Left lung (tissue), 4 donors: ENCODE measurements at regions not wholly inside any gene's neighbourhood (a gene's known extent, or its start where the extent isn't known, plus 50 kb on each side); places are given as distances from the start of the nearest gene placed in this dataset.
A peak's percentile ranks its signal among the peaks of the same experiment; 100 is the strongest.

Experiments used
- ATAC-seq: fragments of 200-7000 bp; cut with Tn5 transposase; one replicate; pipeline ENCODE4 v1.9.1; 2020; ENCODE audit warnings: moderate library complexity
- DNase-seq, 4 donors: peaks; one replicate each; pipeline ENCODE4 v3.0.0-alpha.2; 2013 to 2020
- H3K27ac ChIP-seq, 2 donors: fragments of 200-600 bp; sonication (generic) in 1 of 2; one replicate each; pipeline versions ENCODE4 v1.5.0 to v1.8.0; 2020 to 2021
- H3K27me3 ChIP-seq, 2 donors: fragments of 200-600 bp; sonication (generic) in 1 of 2; one replicate each; pipeline versions ENCODE4 v1.5.0 to v1.8.0; 2020 to 2021
- H3K36me3 ChIP-seq, 2 donors: fragments of 200-600 bp; sonication (generic) in 1 of 2; one replicate each; pipeline versions ENCODE4 v1.5.0 to v1.8.0; 2020 to 2021
- H3K4me1 ChIP-seq, 2 donors: fragments of 200-600 bp; one replicate each; pipeline ENCODE4 v1.8.0; 2021
- H3K4me3 ChIP-seq, 2 donors: fragments of 200-600 bp; sonication (generic) in 1 of 2; one replicate each; pipeline versions ENCODE4 v1.5.0 to v1.8.0; 2020 to 2021; ENCODE audit warnings: mild to moderate bottlenecking in 1 of 2
- H3K9me3 ChIP-seq, 2 donors: fragments of 200-600 bp; sonication (generic) in 1 of 2; one replicate each; pipeline versions ENCODE4 v1.5.0 to v1.8.0; 2020 to 2021
- CTCF ChIP-seq, 2 donors: fragments of 200-600 bp; sonication (generic) in 1 of 2; IDR thresholded peaks; one replicate each; pipeline versions ENCODE4 v1.5.0 to v1.8.0; 2021; ENCODE audit warnings: antibody characterized with exemption in 2 of 2
- intact Hi-C, 2 donors: fragments of 100-400 bp; cut with DNase I; formaldehyde crosslinking; loops; one replicate each; pipeline versions ENCODE4 v1.11.2 to v1.14.2; 2022
- donor health status: DM: no; HTN: yes; CAD: no.
- donor health status: DM: no; HTN: no; CAD: no.

DNA sequence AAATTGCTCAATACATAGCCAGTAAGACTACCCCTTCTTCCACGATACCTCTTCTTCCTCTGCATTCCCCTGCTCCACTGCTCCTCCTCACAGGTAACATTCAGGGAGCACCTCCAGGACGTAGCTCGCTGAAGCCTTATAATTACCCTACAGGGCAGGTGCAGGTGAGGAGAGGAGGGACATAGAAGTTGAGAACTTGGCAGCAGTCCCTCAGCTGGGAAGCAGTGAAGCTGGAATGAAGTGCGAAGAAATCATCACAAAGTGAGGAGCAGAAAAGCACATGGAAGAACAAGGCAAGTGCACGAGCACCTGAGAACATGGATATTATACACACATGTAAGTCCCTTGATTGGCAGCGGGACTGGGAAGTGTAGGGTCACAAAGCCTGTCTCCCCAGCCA, 118.2 kb downstream of the HSD17B3 start:
- Histone ChIP-seq H3K27ac (no peak overlapping the region), H3K27me3 (peaks cover 0 to 26% of the 10 kb centered on the region in 2 donors), H3K4me1 (peaks cover 0 to 13% of the 10 kb centered on the region in 2 donors), H3K4me3 (no peak overlapping the region), H3K36me3 (no peaks in the 10 kb centered on the region), H3K9me3 (peaks cover 0 to 9% of the 10 kb centered on the region in 2 donors)
- DNase-seq (no peak), ATAC-seq (no peak)
- no peak for TF ChIP-seq CTCF (IDR thresholded peaks at IDR 0.05)
- intact Hi-C loops: no loop called here

GRCh38 chr9:96178153-96178552, 123.8 kb downstream of the HSD17B3 start:
- DNase-seq: no peak
- ATAC-seq: no peak
- no peaks in the 10 kb centered on the region for H3K36me3 ChIP-seq

DNA sequence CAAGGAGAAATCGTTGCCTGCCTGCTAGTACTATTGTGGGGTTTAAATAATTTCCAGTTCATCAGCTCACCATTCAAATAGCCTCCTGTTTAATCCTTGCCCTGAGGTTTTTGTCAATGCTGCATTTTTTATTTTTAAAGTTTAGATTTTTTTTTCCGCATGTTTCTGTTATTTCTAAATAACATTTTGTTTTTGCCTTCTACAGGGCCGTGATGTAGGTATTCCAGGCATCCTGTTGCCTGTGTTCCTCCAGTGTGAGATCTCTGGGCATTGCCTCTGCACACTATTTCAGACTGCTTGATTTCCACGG, 124.3 kb downstream of the HSD17B3 start:
- TF ChIP-seq CTCF (IDR thresholded peaks at IDR 0.05): no peak

More at GRCh38 chr9:96178153-96178552, 123.8 kb downstream of the HSD17B3 start:
- Histone ChIP-seq H3K27me3 (peaks cover 0 to 26% of the 10 kb centered on the region in 2 donors), H3K4me1 (no peaks in the 10 kb centered on the region), H3K4me3 (no peak overlapping the region), H3K9me3 (no peaks in the 10 kb centered on the region), H3K27ac (no peak overlapping the region)
- intact Hi-C loops: no loop called here
- TF ChIP-seq CTCF (IDR thresholded peaks at IDR 0.05): no peak

DNA sequence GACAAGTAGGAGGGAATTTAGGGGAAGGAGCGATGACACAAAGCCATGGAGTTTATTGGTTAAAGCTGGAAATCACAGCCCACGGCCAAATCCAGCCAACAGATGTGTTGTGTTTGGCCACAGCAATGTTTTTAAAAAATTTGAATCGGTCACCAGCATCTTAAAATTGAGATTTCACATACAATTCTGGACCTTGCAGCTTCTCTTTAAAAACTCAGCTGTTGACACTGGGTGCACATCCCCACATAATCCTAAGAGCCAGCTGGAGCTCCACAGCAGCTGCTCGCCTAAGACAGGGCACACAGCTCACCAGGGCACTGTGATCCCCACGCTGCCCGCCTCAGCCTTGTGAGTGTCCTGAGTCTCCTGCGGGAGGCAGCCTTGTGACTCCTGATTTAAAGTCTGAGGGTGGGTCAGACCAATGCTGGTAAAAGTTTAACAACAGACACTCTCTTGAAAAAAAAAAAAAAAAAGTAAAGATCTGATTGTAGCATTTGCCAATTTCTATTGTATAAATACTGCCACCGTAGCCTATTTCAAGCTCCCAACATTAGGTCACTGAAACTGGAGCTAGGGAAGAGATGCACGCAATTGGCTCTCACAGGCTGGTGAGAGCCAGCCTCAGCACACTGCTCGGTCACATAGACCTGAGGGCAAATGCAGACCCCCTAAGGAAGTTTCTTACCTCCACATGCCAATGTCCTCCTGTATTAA, 124.8 kb downstream of the HSD17B3 start:
- Histone ChIP-seq H3K4me1 (no peaks in the 10 kb centered on the region), H3K4me3 (no peak overlapping the region), H3K9me3 (no peaks in the 10 kb centered on the region), H3K27ac (no peak overlapping the region), H3K27me3 (peaks cover 0 to 16% of the 10 kb centered on the region in 2 donors), H3K36me3 (no peaks in the 10 kb centered on the region)
- TF ChIP-seq CTCF (IDR thresholded peaks at IDR 0.05): no peak
- DNase-seq (peak in 2 of 4 donors; percentile 73 to 75), ATAC-seq (peak; percentile 80)
- intact Hi-C loops: no loop called here

More for the DNA sequence above, 124.3 kb downstream of the HSD17B3 start:
- DNase-seq: no peak
- no peak for ATAC-seq
- intact Hi-C loops: no loop called here
- H3K4me1 ChIP-seq: no peaks in the 10 kb centered on the region
- no peaks in the 10 kb centered on the region for H3K9me3 ChIP-seq
- H3K4me3 ChIP-seq: no peak overlapping the region
- H3K36me3 ChIP-seq: no peaks in the 10 kb centered on the region
- peaks cover 0 to 21% of the 10 kb centered on the region in 2 donors for H3K27me3 ChIP-seq
- H3K27ac ChIP-seq: no peak overlapping the region

- ATAC-seq (no peak), DNase-seq (no peak)
- no peak overlapping the region for H3K4me3 ChIP-seq
- H3K27me3 ChIP-seq: peaks cover 0 to 16% of the 10 kb centered on the region in 2 donors
- H3K36me3 ChIP-seq: no peaks in the 10 kb centered on the region
- no peak overlapping the region for H3K27ac ChIP-seq
- TF ChIP-seq CTCF (IDR thresholded peaks at IDR 0.05): no peak
- intact Hi-C loops: no loop called here
- H3K9me3 ChIP-seq: no peaks in the 10 kb centered on the region
- H3K4me1 ChIP-seq: no peaks in the 10 kb centered on the region
These were observed 126.2 kb downstream of the HSD17B3 start for GRCh38 chr9:96175796-96176195.
